CD14-positive monocyte (primary cell): ENCODE measurements at regions not wholly inside any gene's neighbourhood (a gene's known extent, or its start where the extent isn't known, plus 50 kb on each side); places are given as distances from the start of the nearest gene placed in this dataset.

Experiments
- DNase-seq, 3 donors: peaks; one replicate each; pipeline ENCODE4 v3.0.0-alpha.2; 2011 to 2022
- H2AFZ ChIP-seq: 2 replicates; pipeline ENCODE4 v1.6.0; 2012; ENCODE audit warnings: mild to moderate bottlenecking, low read depth, low read length, inconsistent platforms; ENCODE audit not compliant: insufficient read depth, poor library complexity, severe bottlenecking
- H3K27ac ChIP-seq, 2 donors: 1 replicate in 1 of 2; 2 replicates in 1 of 2; pipeline ENCODE4 v1.5.1; 2012 to 2013; ENCODE audit warnings: low read length in 2 of 2, control low read depth in 1 of 2, inconsistent platforms in 1 of 2, low read depth in 1 of 2, mild to moderate bottlenecking in 1 of 2
- H3K27me3 ChIP-seq, 2 donors: one replicate each; pipeline versions ENCODE4 v1.6.0 to v1.6.1; 2011 to 2013; ENCODE audit warnings: low read length in 2 of 2; ENCODE audit not compliant: control insufficient read depth in 2 of 2, insufficient read depth in 2 of 2
- H3K36me3 ChIP-seq, 2 donors: replicated peaks in 1 of 2; 1 replicate in 1 of 2; 2 replicates in 1 of 2; pipeline versions ENCODE4 v1.5.1 to v1.6.1; 2012 to 2013; ENCODE audit warnings: low read length in 2 of 2, control low read depth in 1 of 2, inconsistent platforms in 1 of 2, mild to moderate bottlenecking in 1 of 2; ENCODE audit not compliant: insufficient read depth in 2 of 2, control insufficient read depth in 1 of 2
- H3K4me1 ChIP-seq, 2 donors: 1 replicate in 1 of 2; 2 replicates in 1 of 2; pipeline versions ENCODE4 v1.5.1 to v1.6.1; 2012 to 2013; ENCODE audit warnings: low read length in 2 of 2, control low read depth in 1 of 2, inconsistent platforms in 1 of 2, mild to moderate bottlenecking in 1 of 2, moderate library complexity in 1 of 2; ENCODE audit not compliant: insufficient read depth in 2 of 2, control insufficient read depth in 1 of 2
- H3K4me2 ChIP-seq: replicated peaks from 2 replicates; pipeline ENCODE3; 2012; ENCODE audit warnings: low read length, moderate library complexity, mild to moderate bottlenecking; ENCODE audit not compliant: poor library complexity, severe bottlenecking; ENCODE audit errors: extremely low read depth
- H3K4me3 ChIP-seq, 3 experiments: fragments of 200-600 bp in 1 of 3; sonication (generic) in 1 of 3; replicated peaks in 1 of 3; 1 replicate in 2 of 3; 2 replicates in 1 of 3; pipeline ENCODE4 v1.5.1; 2011 to 2013; ENCODE audit warnings: low read length in 3 of 3, mild to moderate bottlenecking in 3 of 3, control low read depth in 2 of 3, low read depth in 2 of 3, inconsistent platforms in 1 of 3, moderate library complexity in 1 of 3
- H3K79me2 ChIP-seq: 2 replicates; pipeline ENCODE4 v1.6.0; 2012; ENCODE audit warnings: mild to moderate bottlenecking, control low read depth, inconsistent platforms, low read length, moderate library complexity; ENCODE audit not compliant: insufficient read depth
- H3K9ac ChIP-seq: 2 replicates; pipeline ENCODE4 v1.6.0; 2017; ENCODE audit warnings: low read length, mild to moderate bottlenecking; ENCODE audit not compliant: insufficient read depth, poor library complexity, severe bottlenecking
- H3K9me3 ChIP-seq, 2 donors: replicated peaks in 1 of 2; 1 replicate in 1 of 2; 2 replicates in 1 of 2; pipeline versions ENCODE4 v1.5.1 to v1.6.1; 2012 to 2013; ENCODE audit warnings: low read length in 2 of 2, control low read depth in 1 of 2; ENCODE audit not compliant: control insufficient read depth in 1 of 2, insufficient read depth in 1 of 2
- H4K20me1 ChIP-seq: 2 replicates; pipeline ENCODE4 v1.6.0; 2012; ENCODE audit warnings: mild to moderate bottlenecking, low read length, control low read depth, moderate library complexity; ENCODE audit not compliant: insufficient read depth
- H3K27ac Mint-ChIP-seq, 7 donors: one replicate each; pipeline ENCODE4 v1.8.0; 2020; ENCODE audit warnings: mild to moderate bottlenecking in 7 of 7, mixed read lengths in 7 of 7, moderate library complexity in 6 of 7, inconsistent platforms in 2 of 7
- H3K27me3 Mint-ChIP-seq, 3 donors: one replicate each; pipeline ENCODE4 v1.8.0; 2021 to 2022; ENCODE audit warnings: low read depth in 3 of 3, mild to moderate bottlenecking in 3 of 3, mixed read lengths in 3 of 3, moderate library complexity in 3 of 3, inconsistent platforms in 1 of 3
- H3K36me3 Mint-ChIP-seq, 2 donors: one replicate each; pipeline ENCODE4 v1.8.0; 2020; ENCODE audit warnings: mixed read lengths in 2 of 2, inconsistent platforms in 1 of 2, mild to moderate bottlenecking in 1 of 2
- H3K4me1 Mint-ChIP-seq: one replicate; pipeline ENCODE4 v1.8.0; 2020; ENCODE audit warnings: mild to moderate bottlenecking, mixed read lengths
- H3K4me3 Mint-ChIP-seq, 2 donors: one replicate each; pipeline ENCODE4 v1.8.0; 2020; ENCODE audit warnings: mild to moderate bottlenecking in 2 of 2, mixed read lengths in 2 of 2, moderate library complexity in 1 of 2
- H3K9me3 Mint-ChIP-seq, 7 donors: one replicate each; pipeline ENCODE4 v1.8.0; 2020 to 2022; ENCODE audit warnings: mixed read lengths in 7 of 7, mild to moderate bottlenecking in 6 of 7, moderate library complexity in 6 of 7, inconsistent platforms in 2 of 7
- WGBS: methylation state at CpG from one replicate; pipeline ENCODE4 v1.1.5; 2013; ENCODE audit warnings: missing lambda C conversion rate; ENCODE audit not compliant: insufficient coverage; 5-methylcytosine and 5-hydroxymethylcytosine counted together
- intact Hi-C, 2 donors: fragments of 100-400 bp; cut with micrococcal nuclease; formaldehyde crosslinking; loops; one replicate each; pipeline versions ENCODE4 v1.15.0 to v1.15.1; 2023
- TF ChIP-seq, protein P1 (sequence below): fragments of 200-600 bp; IDR thresholded peaks from one replicate; pipeline ENCODE4 v1.8.0; 2022; ENCODE audit warnings: antibody characterized with exemption, mild to moderate bottlenecking

DNA sequence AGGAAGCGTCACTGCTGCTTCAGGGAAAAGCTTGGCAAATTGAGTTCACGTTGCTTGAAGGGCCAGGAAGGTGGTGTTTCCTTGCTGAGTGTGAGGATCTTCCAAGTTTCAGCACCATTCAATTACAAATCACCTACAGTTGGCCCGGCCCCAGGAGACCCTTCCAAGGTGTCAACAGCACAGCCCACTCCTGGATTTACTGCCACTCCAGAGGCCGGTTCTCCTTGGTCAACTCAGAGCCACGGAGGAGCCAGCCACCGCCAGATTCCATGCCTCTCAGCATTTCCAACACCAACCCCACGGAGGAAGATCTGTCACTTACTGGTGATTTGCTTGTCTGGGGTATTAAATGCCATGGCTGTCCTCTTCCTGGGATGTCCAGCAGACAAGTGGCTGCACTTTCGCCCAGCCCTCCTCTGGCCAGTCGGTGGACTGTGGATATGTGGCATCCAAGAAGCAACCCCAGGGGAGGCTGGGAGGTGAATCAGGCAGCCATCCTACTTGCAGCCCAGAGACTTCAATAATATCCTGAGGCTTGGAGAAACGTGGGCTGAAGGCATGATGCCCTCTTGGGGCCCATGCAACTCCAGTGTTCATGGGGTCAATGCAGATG is 74.1 kb upstream of the SHANK2 start:
- H3K4me2 ChIP-seq, result no peak overlapping the region
- peaks cover 0 to 9% of the 10 kb centered on the region in 2 donors for H3K9me3 ChIP-seq
- H3K4me3 Mint-ChIP-seq, result no peak overlapping the region
- DNase-seq, result no peak
- H3K27me3 ChIP-seq, result no peaks in the 10 kb centered on the region
- no peak overlapping the region for H3K9ac ChIP-seq
- H2AFZ ChIP-seq, result no peak overlapping the region
- H3K27ac Mint-ChIP-seq, result no peak overlapping the region
- intact Hi-C loops, result no loop called here
- H3K27ac ChIP-seq, result no peak overlapping the region
- H3K36me3 ChIP-seq, result no peaks in the 10 kb centered on the region
- no peaks in the 10 kb centered on the region for H3K4me1 ChIP-seq
- H3K36me3 Mint-ChIP-seq, result no peaks in the 10 kb centered on the region
- peaks cover 0 to 5% (median 0%) of the 10 kb centered on the region in 3 donors for H3K27me3 Mint-ChIP-seq
- TF ChIP-seq, protein P1, sequence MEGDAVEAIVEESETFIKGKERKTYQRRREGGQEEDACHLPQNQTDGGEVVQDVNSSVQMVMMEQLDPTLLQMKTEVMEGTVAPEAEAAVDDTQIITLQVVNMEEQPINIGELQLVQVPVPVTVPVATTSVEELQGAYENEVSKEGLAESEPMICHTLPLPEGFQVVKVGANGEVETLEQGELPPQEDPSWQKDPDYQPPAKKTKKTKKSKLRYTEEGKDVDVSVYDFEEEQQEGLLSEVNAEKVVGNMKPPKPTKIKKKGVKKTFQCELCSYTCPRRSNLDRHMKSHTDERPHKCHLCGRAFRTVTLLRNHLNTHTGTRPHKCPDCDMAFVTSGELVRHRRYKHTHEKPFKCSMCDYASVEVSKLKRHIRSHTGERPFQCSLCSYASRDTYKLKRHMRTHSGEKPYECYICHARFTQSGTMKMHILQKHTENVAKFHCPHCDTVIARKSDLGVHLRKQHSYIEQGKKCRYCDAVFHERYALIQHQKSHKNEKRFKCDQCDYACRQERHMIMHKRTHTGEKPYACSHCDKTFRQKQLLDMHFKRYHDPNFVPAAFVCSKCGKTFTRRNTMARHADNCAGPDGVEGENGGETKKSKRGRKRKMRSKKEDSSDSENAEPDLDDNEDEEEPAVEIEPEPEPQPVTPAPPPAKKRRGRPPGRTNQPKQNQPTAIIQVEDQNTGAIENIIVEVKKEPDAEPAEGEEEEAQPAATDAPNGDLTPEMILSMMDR, result no peak
- WGBS, result 72% methylated on average over 4 of the region's 10 CpGs
- H3K9me3 Mint-ChIP-seq, result peaks cover 0 to 11% (median 2%) of the 10 kb centered on the region in 7 donors
- no peaks in the 10 kb centered on the region for H4K20me1 ChIP-seq
- H3K4me1 Mint-ChIP-seq, result no peaks in the 10 kb centered on the region
- no peaks in the 10 kb centered on the region for H3K79me2 ChIP-seq
- no peak overlapping the region for H3K4me3 ChIP-seq

DNA sequence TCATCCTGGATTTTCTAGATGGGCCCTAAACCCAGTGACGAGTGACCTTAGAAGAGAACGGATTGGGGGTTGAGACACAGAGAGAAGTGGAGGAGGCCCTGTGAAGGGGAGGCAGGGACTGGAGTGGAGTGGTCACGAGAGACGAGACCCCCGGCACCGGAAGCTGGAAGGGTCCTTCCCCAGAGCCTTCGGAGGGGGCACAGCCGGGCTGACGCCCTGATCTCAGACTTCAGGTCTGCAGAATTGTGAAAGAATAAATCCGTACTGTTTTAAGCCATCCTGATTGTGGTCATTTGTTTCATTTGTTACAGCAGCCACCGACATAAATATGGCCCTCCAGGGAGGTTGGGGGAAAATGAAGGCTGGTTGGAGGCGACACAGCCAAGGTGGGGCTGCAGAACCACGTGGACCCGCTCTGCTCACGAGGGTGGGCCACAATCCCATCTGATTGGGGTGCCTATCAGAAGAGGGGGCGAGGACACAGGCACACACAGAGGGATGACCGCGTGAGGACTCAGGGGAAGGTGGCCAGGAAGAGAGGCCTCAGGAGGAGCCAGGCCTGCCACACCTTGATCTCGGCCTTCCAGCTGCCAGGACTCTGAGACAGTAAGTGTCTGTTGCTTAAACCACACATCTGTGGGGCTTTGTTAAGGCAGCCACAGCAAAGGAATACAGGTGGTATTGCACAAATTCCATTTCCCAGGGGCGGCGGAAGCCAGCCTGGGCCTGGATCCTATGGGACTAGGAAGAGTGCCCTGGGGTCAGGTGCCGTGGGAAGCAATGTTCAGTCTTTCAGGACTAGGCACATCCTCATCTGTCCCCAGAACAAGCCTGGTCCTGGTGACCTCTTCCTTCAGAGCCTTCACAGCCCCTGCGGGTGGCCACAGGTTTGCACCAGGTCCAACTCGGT is 73.3 kb upstream of the SHANK2 start:
- no peak overlapping the region for H3K4me3 ChIP-seq
- peaks cover 0 to 11% of the 10 kb centered on the region in 2 donors for H3K9me3 ChIP-seq
- no peak overlapping the region for H3K4me3 Mint-ChIP-seq
- no peak overlapping the region for H3K4me2 ChIP-seq
- no peaks in the 10 kb centered on the region for H3K36me3 Mint-ChIP-seq
- H3K4me1 Mint-ChIP-seq, result no peaks in the 10 kb centered on the region
- intact Hi-C loops, result no loop called here
- TF ChIP-seq, protein P1, result no peak
- H3K4me1 ChIP-seq, result no peaks in the 10 kb centered on the region
- peaks cover 0 to 4% (median 0%) of the 10 kb centered on the region in 3 donors for H3K27me3 Mint-ChIP-seq
- no peak overlapping the region for H3K27ac ChIP-seq
- WGBS, result 94% methylated on average over 22 of the region's 24 CpGs
- no peaks in the 10 kb centered on the region for H3K27me3 ChIP-seq
- H3K9me3 Mint-ChIP-seq, result peaks cover 0 to 12% (median 4%) of the 10 kb centered on the region in 7 donors
- peak overlapping the region in 1 of 7 donors; percentile 60 for H3K27ac Mint-ChIP-seq
- no peak for DNase-seq
- H3K36me3 ChIP-seq, result no peaks in the 10 kb centered on the region
- no peak overlapping the region for H2AFZ ChIP-seq
- no peak overlapping the region for H3K9ac ChIP-seq
- no peaks in the 10 kb centered on the region for H4K20me1 ChIP-seq
- H3K79me2 ChIP-seq, result no peaks in the 10 kb centered on the region
